ENCODE measurements at regions not wholly inside any gene's neighbourhood (a gene's known extent, or its start where the extent isn't known, plus 50 kb on each side); places are given as distances from the start of the nearest gene placed in this dataset.

DNA sequence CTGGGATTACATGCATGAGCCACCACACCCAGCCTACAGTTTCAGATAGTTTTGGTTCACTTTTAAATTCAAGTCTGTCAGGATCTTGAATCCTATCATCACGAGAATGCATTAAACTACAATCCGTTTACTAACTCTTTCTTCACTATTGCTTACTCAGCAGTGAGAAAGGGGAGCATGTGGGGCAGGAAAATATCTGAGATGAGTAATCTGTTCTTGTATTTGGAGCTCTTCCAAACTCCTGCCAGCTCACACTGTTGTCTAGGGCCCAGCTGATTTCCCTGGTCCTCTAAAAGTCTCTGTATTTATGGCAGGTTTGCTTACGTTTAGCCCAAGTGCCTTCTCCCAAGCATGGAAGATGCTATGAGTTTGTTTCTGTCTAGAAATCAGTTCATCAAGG is 152.2 kb downstream of the FGF18 start:
- BruUV-seq (replicated peaks), result no TSS peak
- H3K27me3 ChIP-seq (ENCODE audit: insufficient read depth, low read depth), result no peaks in the 10 kb centered on the region
- ChIA-PET POLR2A (ENCODE audit: unreplicated experiment) (no interaction called here), CTCF (no interaction called here)
- H3K9me3 ChIP-seq (ENCODE audit: insufficient read depth, low read depth), result peaks cover 13% of the 10 kb centered on the region
- DNase-seq, result peak; percentile 7 to 58
- no peak overlapping the region for H3K4me3 ChIP-seq
- H4K20me1 ChIP-seq (ENCODE audit: insufficient read depth), result no peaks in the 10 kb centered on the region
- no peaks in the 10 kb centered on the region for H3K36me3 ChIP-seq (ENCODE audit: low read depth)
- TF ChIP-seq EZH2 (IDR thresholded peaks at IDR 0.05; ENCODE audit: low read depth), result no peak
- TF ChIP-seq, protein P1, sequence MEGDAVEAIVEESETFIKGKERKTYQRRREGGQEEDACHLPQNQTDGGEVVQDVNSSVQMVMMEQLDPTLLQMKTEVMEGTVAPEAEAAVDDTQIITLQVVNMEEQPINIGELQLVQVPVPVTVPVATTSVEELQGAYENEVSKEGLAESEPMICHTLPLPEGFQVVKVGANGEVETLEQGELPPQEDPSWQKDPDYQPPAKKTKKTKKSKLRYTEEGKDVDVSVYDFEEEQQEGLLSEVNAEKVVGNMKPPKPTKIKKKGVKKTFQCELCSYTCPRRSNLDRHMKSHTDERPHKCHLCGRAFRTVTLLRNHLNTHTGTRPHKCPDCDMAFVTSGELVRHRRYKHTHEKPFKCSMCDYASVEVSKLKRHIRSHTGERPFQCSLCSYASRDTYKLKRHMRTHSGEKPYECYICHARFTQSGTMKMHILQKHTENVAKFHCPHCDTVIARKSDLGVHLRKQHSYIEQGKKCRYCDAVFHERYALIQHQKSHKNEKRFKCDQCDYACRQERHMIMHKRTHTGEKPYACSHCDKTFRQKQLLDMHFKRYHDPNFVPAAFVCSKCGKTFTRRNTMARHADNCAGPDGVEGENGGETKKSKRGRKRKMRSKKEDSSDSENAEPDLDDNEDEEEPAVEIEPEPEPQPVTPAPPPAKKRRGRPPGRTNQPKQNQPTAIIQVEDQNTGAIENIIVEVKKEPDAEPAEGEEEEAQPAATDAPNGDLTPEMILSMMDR (conservative IDR thresholded peaks at IDR 0.05), result no peak
- intact Hi-C loops (cut with micrococcal nuclease; ENCODE audit: unreplicated experiment), result no loop called here
- H3K9me2 ChIP-seq (ENCODE audit: insufficient read depth), result no peaks in the 10 kb centered on the region
- H3F3A ChIP-seq (ENCODE audit: insufficient read depth, low read depth), result no peaks in the 10 kb centered on the region
- no peaks in the 10 kb centered on the region for H3K79me2 ChIP-seq (ENCODE audit: low read depth)
- no peak overlapping the region for H3K27ac ChIP-seq
- no peak overlapping the region for H2AFZ ChIP-seq
- H3K4me2 ChIP-seq, result no peak overlapping the region
- H3K4me1 ChIP-seq (replicated peaks; ENCODE audit: insufficient read depth), result no peaks in the 10 kb centered on the region

DNA sequence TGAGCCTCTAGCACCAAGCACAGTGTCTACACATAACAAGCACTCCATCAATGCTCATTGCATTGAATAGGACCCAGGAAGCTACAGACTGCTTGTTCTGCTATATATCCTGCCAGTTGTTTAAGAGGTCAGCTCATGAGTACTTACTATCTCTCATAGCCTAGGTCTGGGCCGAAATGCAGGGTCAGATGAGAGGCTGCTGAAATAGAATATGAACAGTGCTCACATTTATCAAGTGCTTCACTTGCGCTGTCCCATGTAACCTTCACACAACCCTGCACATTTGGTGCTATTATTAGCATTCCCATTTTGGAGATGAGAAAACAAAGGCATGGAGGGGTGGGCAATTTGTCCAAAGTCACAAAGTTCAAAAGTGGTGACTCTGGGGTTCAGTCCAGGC is 153.6 kb downstream of the FGF18 start:
- Histone ChIP-seq H3K79me2 (ENCODE audit: low read depth) (no peaks in the 10 kb centered on the region), H3K36me3 (ENCODE audit: low read depth) (no peaks in the 10 kb centered on the region), H4K20me1 (ENCODE audit: insufficient read depth) (no peaks in the 10 kb centered on the region), H3K27me3 (ENCODE audit: insufficient read depth, low read depth) (no peaks in the 10 kb centered on the region), H3K9me2 (ENCODE audit: insufficient read depth) (no peaks in the 10 kb centered on the region), H3K27ac (no peak overlapping the region), H3K9me3 (ENCODE audit: insufficient read depth, low read depth) (peaks cover 13% of the 10 kb centered on the region), H3K4me1 (replicated peaks; ENCODE audit: insufficient read depth) (no peaks in the 10 kb centered on the region), H3K4me2 (no peak overlapping the region), H3K4me3 (no peak overlapping the region), H2AFZ (no peak overlapping the region), H3F3A (ENCODE audit: insufficient read depth, low read depth) (no peaks in the 10 kb centered on the region)
- CTCF ChIA-PET, result interaction anchor here (0.5 kb wide), 1 partner anchor 52 kb away, joined by 3 read pairs; no protein-coding TSS in a partner anchor
- no peak for DNase-seq
- POLR2A ChIA-PET (ENCODE audit: unreplicated experiment), result no interaction called here
- intact Hi-C loops (cut with micrococcal nuclease; ENCODE audit: unreplicated experiment), result no loop called here
- BruUV-seq (replicated peaks), result no TSS peak
- TF ChIP-seq EZH2 (IDR thresholded peaks at IDR 0.05; ENCODE audit: low read depth), result no peak
- TF ChIP-seq, protein P1 (conservative IDR thresholded peaks at IDR 0.05), result no peak

DNA sequence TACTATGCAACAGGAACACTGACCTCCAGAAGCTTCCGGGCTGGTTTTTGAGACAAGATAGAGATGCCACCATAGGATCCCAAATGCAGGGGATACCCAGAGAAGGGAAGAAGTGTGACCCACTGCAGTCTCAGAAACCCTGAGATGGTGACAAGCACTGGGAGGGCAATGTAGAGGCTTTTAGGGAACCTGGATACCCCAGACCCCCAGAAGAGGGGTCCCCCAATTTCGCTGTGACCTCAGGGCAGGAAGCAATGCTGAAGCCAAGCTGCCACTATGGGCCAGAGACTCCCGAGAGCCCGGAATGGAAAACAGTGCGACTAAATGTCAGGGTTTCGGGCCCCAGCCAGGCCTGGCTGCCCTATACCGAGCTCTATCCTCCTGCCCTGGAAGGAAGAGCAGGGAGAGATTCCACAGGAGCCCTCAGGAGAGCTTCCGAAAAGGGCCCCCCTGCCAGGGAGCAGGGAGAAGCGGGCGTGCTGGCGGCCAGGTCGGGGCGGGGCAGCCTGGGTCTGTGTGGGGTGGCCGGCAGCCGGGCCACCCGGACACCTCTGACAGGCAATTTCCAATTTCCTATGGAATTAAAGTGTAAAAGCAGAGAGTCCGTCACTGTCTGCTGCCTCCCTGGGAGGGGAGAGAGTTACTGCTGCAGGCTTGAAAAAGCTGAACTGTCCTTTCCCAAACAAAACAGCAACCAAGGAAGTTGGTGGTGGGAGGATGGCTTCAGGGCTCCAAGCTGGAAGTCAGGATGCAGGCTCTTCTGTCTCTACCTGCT is 154.2 kb downstream of the FGF18 start:
- Histone ChIP-seq H2AFZ (no peak overlapping the region), H3K4me2 (no peak overlapping the region), H3K4me3 (no peak overlapping the region), H3K4me1 (replicated peaks; ENCODE audit: insufficient read depth) (no peaks in the 10 kb centered on the region), H3K27ac (no peak overlapping the region), H3K36me3 (ENCODE audit: low read depth) (no peaks in the 10 kb centered on the region), H3K79me2 (ENCODE audit: low read depth) (no peaks in the 10 kb centered on the region), H3K9me2 (ENCODE audit: insufficient read depth) (no peaks in the 10 kb centered on the region), H4K20me1 (ENCODE audit: insufficient read depth) (no peaks in the 10 kb centered on the region), H3K27me3 (ENCODE audit: insufficient read depth, low read depth) (no peaks in the 10 kb centered on the region), H3F3A (ENCODE audit: insufficient read depth, low read depth) (no peaks in the 10 kb centered on the region), H3K9me3 (ENCODE audit: insufficient read depth, low read depth) (peaks cover 12% of the 10 kb centered on the region)
- no TSS peak for BruUV-seq (replicated peaks)
- intact Hi-C loops (cut with micrococcal nuclease; ENCODE audit: unreplicated experiment), result no loop called here
- no peak for DNase-seq
- ChIA-PET CTCF (no interaction called here), POLR2A (ENCODE audit: unreplicated experiment) (no interaction called here)
- TF ChIP-seq, protein P1 (conservative IDR thresholded peaks at IDR 0.05), result no peak
- TF ChIP-seq EZH2 (IDR thresholded peaks at IDR 0.05; ENCODE audit: low read depth), result no peak
